Glutamatergic neuron (in vitro differentiated cells): ENCODE measurements at regions not wholly inside any gene's neighbourhood (a gene's known extent, or its start where the extent isn't known, plus 50 kb on each side); places are given as distances from the start of the nearest gene placed in this dataset.
A peak's percentile ranks its signal among the peaks of the same experiment; 100 is the strongest.

Experiments
- DNase-seq: peaks from one replicate; pipeline ENCODE4 v3.0.0; 2022
- H3K27ac Mint-ChIP-seq: one replicate; pipeline ENCODE4 v1.8.0; 2020; ENCODE audit warnings: mild to moderate bottlenecking, mixed read lengths, inconsistent platforms; ENCODE audit not compliant: unreplicated experiment
- H3K27me3 Mint-ChIP-seq: one replicate; pipeline ENCODE4 v1.8.0; 2020; ENCODE audit warnings: mild to moderate bottlenecking, moderate library complexity, mixed read lengths, inconsistent platforms; ENCODE audit not compliant: unreplicated experiment
- H3K36me3 Mint-ChIP-seq: one replicate; pipeline ENCODE4 v1.8.0; 2020; ENCODE audit warnings: mild to moderate bottlenecking, mixed read lengths, inconsistent platforms; ENCODE audit not compliant: unreplicated experiment
- H3K4me1 Mint-ChIP-seq: one replicate; pipeline ENCODE4 v1.8.0; 2020; ENCODE audit warnings: mild to moderate bottlenecking, low read depth, mixed read lengths, inconsistent platforms; ENCODE audit not compliant: unreplicated experiment
- H3K4me3 Mint-ChIP-seq: one replicate; pipeline ENCODE4 v1.8.0; 2020; ENCODE audit warnings: mild to moderate bottlenecking, mixed read lengths, inconsistent platforms; ENCODE audit not compliant: unreplicated experiment
- H3K9me3 Mint-ChIP-seq: one replicate; pipeline ENCODE4 v1.8.0; 2020; ENCODE audit warnings: mild to moderate bottlenecking, moderate library complexity, mixed read lengths, inconsistent platforms; ENCODE audit not compliant: unreplicated experiment
- CTCF ChIP-seq: fragments of 200-600 bp; sonication (generic); IDR thresholded peaks from one replicate; pipeline ENCODE4 v1.5.0; 2021; ENCODE audit not compliant: partially characterized antibody, unreplicated experiment

DNA sequence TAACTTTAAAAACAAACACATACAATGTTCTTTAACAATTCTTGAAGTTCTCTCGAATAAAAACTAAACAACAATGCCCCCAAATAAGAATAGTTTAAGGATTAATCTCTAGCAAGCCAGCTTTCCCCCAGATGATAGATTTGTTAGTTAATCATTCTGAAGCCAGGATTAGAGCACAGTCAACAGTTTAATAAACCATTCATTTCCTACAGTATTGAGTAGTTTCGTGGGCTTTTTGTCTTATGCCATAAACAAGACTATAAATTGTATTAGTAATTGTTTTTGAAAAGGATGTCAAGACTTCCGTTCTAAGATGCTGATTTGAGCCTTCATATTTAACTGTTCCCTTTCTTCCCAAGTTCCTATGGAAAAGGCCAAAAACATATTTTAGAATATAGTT lies 136.6 kb downstream of the PIK3R1 start:
- no peaks in the 10 kb centered on the region for H3K9me3 Mint-ChIP-seq
- H3K27me3 Mint-ChIP-seq, result peaks cover 2% of the 10 kb centered on the region
- no peak overlapping the region for H3K4me3 Mint-ChIP-seq
- H3K36me3 Mint-ChIP-seq, result peaks cover 6% of the 10 kb centered on the region
- no peak for TF ChIP-seq CTCF
- H3K27ac Mint-ChIP-seq, result no peak overlapping the region
- no peak for DNase-seq
- peaks cover 23% of the 10 kb centered on the region for H3K4me1 Mint-ChIP-seq

DNA sequence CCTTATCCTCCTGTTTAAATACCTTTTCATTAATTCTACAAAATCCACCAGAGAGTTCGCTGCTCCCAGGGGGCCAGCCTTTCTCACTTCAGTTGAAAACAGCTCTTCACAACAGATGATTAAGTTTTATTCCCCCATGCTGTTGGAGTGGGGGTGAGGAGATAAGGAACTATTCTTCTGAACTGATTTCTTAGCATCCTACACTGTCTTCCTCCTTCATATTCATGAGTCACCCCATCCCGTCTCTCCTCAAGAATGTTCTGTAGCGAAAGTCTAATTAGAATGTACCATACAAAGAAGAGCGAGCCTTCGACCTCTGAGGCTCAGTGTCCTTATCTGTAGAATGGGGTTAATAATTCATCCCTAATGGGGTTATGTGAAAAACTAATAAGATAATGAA lies 138.0 kb downstream of the PIK3R1 start:
- no peak overlapping the region for H3K27ac Mint-ChIP-seq
- H3K9me3 Mint-ChIP-seq, result no peaks in the 10 kb centered on the region
- no peak for DNase-seq

DNA sequence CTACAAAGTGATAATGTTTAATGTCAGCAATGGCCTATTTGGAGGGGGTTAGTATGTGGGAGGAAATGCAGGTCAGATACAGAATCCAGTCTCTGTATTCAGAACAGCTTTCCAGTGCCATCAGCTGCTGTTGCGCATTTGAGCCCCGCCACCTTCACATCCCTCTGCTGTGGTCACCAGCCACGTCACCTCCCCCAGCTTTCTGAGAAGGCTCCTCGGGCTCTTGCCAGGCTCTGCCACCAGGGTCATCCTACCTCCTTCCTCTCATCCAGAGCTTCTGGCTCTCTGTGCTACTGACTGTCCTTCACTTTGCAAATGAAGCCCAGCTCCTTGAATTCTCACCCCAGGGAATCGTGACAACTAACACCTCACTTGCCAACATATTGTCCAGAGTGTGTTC lies 138.8 kb downstream of the PIK3R1 start:
- Mint-ChIP-seq H3K27me3 (peaks cover 2% of the 10 kb centered on the region), H3K4me3 (no peak overlapping the region), H3K36me3 (peaks cover 6% of the 10 kb centered on the region), H3K9me3 (no peaks in the 10 kb centered on the region), H3K27ac (peak overlapping the region; percentile 52), H3K4me1 (peaks cover 32% of the 10 kb centered on the region)
- no peak for DNase-seq
- TF ChIP-seq CTCF, result no peak

More for the DNA sequence above, 138.0 kb downstream of the PIK3R1 start:
- TF ChIP-seq CTCF, result no peak
- peaks cover 2% of the 10 kb centered on the region for H3K27me3 Mint-ChIP-seq
- peaks cover 32% of the 10 kb centered on the region for H3K4me1 Mint-ChIP-seq
- H3K4me3 Mint-ChIP-seq, result no peak overlapping the region
- peaks cover 6% of the 10 kb centered on the region for H3K36me3 Mint-ChIP-seq

DNA sequence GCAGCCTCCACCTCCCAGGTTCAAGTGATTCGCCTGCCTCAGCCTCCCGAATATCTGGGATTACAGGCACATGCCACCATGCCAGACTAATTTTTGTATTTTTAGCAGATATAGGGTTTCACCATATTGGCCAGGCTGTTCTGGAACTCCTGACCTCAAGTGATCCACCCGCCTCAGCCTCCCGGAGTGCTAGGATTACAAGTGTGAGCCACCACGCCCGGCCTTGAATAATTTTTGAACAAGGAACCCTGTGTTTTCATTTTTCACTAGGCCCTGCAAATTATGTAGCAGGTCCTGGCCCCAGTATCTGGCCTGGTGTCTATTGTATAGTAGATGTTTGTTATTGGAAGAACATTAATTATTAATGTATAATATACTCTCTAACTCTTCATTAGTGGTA lies 140.7 kb downstream of the PIK3R1 start:
- H3K4me1 Mint-ChIP-seq, result peaks cover 32% of the 10 kb centered on the region
- peaks cover 6% of the 10 kb centered on the region for H3K36me3 Mint-ChIP-seq
- peaks cover 2% of the 10 kb centered on the region for H3K27me3 Mint-ChIP-seq
- H3K9me3 Mint-ChIP-seq, result no peaks in the 10 kb centered on the region
- no peak for TF ChIP-seq CTCF
- H3K27ac Mint-ChIP-seq, result peak overlapping the region; percentile 30
- no peak overlapping the region for H3K4me3 Mint-ChIP-seq
- DNase-seq, result no peak

DNA sequence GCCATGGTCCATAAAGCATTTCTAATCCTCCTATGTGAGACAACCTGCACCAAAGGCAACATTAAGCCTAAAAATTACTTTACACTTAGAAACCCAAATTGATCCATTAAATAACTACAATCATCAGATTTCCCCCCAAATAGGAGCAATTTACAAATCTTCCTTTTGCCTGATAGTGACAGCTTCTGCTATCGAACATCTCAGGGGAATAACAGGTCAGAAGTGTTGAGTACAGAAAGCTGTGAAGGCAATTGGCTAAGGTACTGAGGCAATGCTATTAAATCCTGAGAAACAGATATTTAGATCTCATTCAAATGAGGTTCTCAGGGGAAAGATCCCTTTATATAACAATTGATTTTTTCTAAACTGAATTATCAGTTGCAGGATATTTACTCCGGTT lies 141.1 kb downstream of the PIK3R1 start:
- TF ChIP-seq CTCF, result no peak
- peaks cover 2% of the 10 kb centered on the region for H3K27me3 Mint-ChIP-seq
- peak overlapping the region; percentile 56 for H3K27ac Mint-ChIP-seq
- peak overlapping the region; percentile 25 for H3K4me3 Mint-ChIP-seq
- no peak for DNase-seq
- no peaks in the 10 kb centered on the region for H3K9me3 Mint-ChIP-seq
- H3K4me1 Mint-ChIP-seq, result peaks cover 32% of the 10 kb centered on the region
- peaks cover 5% of the 10 kb centered on the region for H3K36me3 Mint-ChIP-seq
